MG63 (cell line): ENCODE measurements at regions not wholly inside any gene's neighbourhood (a gene's known extent, or its start where the extent isn't known, plus 50 kb on each side); places are given as distances from the start of the nearest gene placed in this dataset.
A peak's percentile ranks its signal among the peaks of the same experiment; 100 is the strongest.

ENCODE experiments used
- DNase-seq: peaks from one replicate; pipeline ENCODE4 v3.0.0-alpha.2; 2020
- H3K27me3 ChIP-seq: fragments of 250-450 bp; sonication (Bioruptor Pico); 2 replicates; pipeline ENCODE4 v1.5.1; 2020; ENCODE audit warnings: mild to moderate bottlenecking, moderate library complexity
- H3K36me3 ChIP-seq: fragments of 250-450 bp; sonication (Bioruptor Pico); 2 replicates; pipeline ENCODE4 v1.5.1; 2020; ENCODE audit warnings: mild to moderate bottlenecking, moderate library complexity
- H3K4me3 ChIP-seq: fragments of 250-450 bp; sonication (Bioruptor Pico); 2 replicates; pipeline ENCODE4 v1.5.1; 2020; ENCODE audit warnings: mild to moderate bottlenecking, moderate library complexity
- H3K9me3 ChIP-seq: fragments of 250-450 bp; sonication (Bioruptor Pico); 2 replicates; pipeline ENCODE4 v1.5.1; 2020; ENCODE audit warnings: mild to moderate bottlenecking, moderate library complexity

DNA sequence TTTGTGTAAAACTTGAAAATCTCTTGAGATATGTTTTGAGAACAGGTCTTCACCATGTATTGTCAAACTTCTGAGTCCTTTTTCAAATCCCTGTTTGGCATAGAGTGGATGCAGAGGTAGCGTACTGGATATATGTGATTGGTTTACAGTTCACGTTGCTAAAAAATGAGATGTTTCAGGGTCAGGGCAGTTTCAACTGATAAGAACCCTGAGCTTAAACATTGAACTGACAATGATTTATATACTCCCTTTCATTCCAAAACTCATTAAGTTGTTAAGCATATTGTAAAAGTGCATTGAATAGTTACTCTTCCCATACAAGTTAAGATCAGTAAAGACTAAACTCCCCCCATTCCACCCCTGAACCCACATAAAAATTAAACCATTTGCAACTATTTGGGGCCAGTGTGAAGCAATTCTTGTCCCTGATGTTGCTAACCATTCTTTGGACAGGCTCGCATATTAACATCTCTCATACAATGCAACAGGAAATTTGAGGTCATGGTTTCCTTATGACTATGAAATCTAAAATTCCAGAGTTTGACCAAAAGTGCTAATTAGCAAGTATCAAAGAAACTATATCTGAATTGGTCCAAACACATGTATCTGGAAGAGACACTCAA lies 470.9 kb upstream of the ACVR2A start:
- no peak for DNase-seq
- Histone ChIP-seq H3K27me3 (no peaks in the 10 kb centered on the region), H3K9me3 (peaks cover 8% of the 10 kb centered on the region), H3K36me3 (no peaks in the 10 kb centered on the region), H3K4me3 (no peak overlapping the region)

DNA sequence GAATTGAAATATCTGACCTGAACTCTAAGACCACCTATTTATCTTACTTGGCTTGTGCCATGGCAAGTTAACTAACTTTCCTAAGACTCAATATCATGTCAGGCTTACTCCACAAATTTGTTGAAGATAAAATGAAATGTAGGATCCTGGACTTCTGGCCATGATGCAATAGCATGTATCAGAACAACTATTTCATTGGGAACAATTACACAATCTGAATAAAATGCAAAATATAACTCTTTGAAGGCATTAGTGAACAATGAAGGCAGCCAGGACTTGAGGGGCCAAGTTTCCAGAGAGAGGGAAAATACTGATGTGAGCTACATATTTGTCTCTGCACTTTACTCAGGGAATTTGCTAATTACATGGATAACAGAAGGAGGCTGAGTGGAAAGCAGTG lies 476.5 kb upstream of the ACVR2A start:
- H3K27me3 ChIP-seq = no peaks in the 10 kb centered on the region
- H3K4me3 ChIP-seq = no peak overlapping the region
- H3K36me3 ChIP-seq = no peaks in the 10 kb centered on the region
- H3K9me3 ChIP-seq = no peaks in the 10 kb centered on the region
- DNase-seq = no peak

DNA sequence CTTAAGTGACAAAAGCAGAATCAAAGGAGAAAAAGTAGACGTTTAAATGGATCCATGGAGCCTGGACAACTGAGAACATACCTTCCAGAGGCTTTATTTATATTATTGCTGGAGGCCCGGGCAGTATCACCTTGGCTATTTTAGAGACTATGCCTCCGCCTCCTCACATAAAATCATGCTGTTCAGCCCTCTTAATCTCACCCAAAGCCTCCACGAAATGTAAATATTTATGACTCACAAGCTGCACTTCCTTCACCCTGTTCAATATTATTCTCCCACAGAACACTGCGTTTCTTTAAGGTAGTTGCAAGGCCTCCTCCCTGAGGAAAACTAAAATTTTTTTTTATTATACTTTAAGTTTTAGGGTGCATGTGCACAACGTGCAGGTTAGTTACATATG lies 478.6 kb upstream of the ACVR2A start:
- Histone ChIP-seq H3K9me3 (no peaks in the 10 kb centered on the region), H3K36me3 (no peaks in the 10 kb centered on the region), H3K4me3 (no peak overlapping the region), H3K27me3 (no peaks in the 10 kb centered on the region)
- no peak for DNase-seq

DNA sequence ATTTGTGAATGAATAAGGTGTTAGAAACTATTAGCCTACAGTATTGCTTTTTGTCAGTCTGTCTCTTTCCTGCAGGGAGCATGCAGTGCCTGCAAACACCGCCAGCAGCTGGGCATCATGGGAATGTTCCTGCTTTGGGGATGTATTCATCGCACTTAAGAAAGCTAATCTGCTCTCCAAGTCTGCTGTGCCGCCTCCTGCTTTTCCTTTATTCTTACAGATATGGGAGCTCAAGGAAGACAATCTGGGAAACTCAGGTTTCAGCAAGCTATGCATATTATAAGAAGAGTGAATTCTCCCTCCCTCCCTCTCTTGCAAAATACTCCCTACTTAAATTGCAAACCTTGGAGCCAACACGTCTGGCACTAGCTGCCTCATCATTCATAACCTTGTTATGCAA lies 479.2 kb upstream of the ACVR2A start:
- Histone ChIP-seq H3K9me3 (no peaks in the 10 kb centered on the region), H3K36me3 (no peaks in the 10 kb centered on the region), H3K27me3 (no peaks in the 10 kb centered on the region), H3K4me3 (no peak overlapping the region)
- DNase-seq = no peak

DNA sequence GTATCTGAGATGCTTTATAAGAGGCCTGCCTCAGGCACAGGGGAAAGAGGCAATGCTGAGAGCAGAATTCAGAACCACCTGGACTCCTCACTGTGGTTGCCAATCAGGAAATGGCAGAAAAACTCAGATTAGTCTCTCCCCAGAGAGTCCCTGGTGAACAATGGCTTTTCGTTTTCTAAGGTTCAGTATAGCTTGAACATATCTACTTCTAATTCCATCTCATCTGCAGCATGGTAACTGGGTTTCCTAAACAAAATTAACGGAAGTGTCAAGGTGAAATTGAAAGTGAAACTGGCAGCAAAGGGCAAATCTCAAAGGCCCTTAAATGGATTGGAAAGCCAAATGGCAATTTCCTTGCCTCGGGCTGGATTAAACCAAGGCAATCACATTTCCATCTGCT lies 480.2 kb upstream of the ACVR2A start:
- H3K4me3 ChIP-seq = no peak overlapping the region
- DNase-seq = no peak
- H3K9me3 ChIP-seq = no peaks in the 10 kb centered on the region
- no peaks in the 10 kb centered on the region for H3K36me3 ChIP-seq
- H3K27me3 ChIP-seq = no peaks in the 10 kb centered on the region

DNA sequence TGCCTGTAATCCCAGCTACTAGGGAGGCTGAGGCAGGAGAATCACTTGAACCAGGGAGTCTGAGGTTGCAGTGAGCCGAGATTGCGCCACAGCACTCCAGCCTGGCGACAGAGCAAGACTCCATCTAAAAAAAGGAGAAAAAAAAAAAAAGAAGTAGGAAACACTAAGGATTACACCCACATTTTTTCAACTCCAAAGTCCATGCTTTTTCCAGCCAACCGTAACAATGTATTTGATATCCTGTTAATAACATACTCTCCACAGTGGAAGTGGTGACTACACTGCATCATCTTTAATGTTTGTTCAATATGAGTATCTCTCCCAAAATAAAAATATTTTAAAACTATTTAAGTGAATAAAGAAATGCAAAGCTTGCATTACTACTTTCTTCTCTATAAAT lies 481.6 kb upstream of the ACVR2A start:
- Histone ChIP-seq H3K9me3 (no peaks in the 10 kb centered on the region), H3K36me3 (no peaks in the 10 kb centered on the region), H3K4me3 (no peak overlapping the region), H3K27me3 (no peaks in the 10 kb centered on the region)
- no peak for DNase-seq

DNA sequence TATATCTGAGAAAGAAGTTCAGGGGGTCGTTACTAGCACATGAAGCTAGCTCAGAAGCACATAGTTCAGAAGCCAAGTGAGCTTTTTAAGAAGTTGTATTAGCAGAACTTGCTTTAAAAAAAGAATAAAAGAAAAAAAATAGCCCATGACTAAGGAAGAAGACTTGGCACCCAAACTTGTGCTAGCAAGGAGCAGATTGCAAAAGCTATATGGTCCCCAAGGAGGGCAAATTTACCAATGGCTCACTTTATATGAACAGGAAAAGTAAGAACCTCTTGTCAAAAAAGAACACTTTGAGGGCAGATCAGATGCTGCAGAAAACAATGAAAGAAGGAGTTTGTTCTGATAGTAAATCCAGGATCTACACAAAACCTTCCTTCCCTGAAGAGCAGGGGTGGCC lies 486.5 kb upstream of the ACVR2A start:
- Histone ChIP-seq H3K4me3 (no peak overlapping the region), H3K9me3 (no peaks in the 10 kb centered on the region), H3K27me3 (no peaks in the 10 kb centered on the region), H3K36me3 (no peaks in the 10 kb centered on the region)
- DNase-seq = no peak

DNA sequence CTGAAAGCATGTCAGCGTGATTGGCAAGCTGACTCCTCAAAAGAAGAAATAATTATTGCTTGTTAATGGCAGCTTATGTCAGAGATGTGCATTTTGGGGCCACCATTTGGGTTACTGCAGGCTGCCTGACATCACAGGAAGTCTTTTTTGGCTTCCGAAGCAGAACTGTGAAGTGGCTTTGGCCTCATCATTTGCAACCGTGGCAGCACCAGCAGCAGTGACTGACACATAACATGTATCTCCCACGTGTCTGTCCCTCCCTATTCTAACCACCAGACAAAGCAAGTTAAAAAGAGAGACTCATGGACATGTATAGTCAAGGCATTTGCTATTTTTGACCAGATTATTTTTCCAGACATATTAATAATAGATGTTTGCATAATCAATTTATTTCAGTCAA lies 488.7 kb upstream of the ACVR2A start:
- H3K4me3 ChIP-seq = no peak overlapping the region
- no peaks in the 10 kb centered on the region for H3K27me3 ChIP-seq
- DNase-seq = no peak
- no peaks in the 10 kb centered on the region for H3K9me3 ChIP-seq
- H3K36me3 ChIP-seq = no peaks in the 10 kb centered on the region

DNA sequence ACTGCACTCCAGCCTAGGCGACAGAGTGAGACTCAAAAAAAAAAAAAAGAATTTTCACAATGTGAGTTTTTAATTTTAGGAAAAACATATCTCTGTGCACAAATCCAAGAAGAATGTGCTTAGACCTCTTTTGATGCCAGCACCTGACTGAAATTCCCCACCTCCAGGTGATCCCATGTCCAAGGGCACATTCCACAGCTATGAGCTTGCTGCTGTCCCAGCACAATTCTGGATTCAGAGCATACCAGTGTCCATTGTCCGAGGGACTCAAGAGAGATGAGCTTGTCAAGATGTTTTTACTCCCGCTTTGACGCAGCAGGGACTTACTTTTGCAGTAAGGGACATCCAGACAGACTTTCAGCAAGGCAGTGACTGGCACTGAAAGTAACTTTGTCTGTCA lies 489.1 kb upstream of the ACVR2A start:
- no peak overlapping the region for H3K4me3 ChIP-seq
- DNase-seq = no peak
- H3K27me3 ChIP-seq = no peaks in the 10 kb centered on the region
- no peaks in the 10 kb centered on the region for H3K9me3 ChIP-seq
- no peaks in the 10 kb centered on the region for H3K36me3 ChIP-seq

DNA sequence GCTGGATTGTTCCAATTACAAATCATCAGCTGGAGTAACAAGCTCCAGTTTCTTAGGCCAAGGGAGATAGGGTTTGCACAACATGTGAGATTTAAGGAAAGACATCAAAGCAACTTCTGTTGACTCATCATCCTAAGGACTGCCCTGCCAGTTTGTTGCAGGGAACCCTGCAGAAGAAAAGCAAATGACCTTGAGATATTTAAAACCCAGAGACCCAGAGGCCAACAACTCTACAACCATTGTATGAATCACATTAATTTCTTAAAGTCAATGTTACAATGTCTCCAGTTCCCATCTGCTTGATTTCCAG lies 491.8 kb upstream of the ACVR2A start:
- no peaks in the 10 kb centered on the region for H3K9me3 ChIP-seq
- no peaks in the 10 kb centered on the region for H3K36me3 ChIP-seq
- no peak overlapping the region for H3K4me3 ChIP-seq
- no peaks in the 10 kb centered on the region for H3K27me3 ChIP-seq
- DNase-seq = no peak

DNA sequence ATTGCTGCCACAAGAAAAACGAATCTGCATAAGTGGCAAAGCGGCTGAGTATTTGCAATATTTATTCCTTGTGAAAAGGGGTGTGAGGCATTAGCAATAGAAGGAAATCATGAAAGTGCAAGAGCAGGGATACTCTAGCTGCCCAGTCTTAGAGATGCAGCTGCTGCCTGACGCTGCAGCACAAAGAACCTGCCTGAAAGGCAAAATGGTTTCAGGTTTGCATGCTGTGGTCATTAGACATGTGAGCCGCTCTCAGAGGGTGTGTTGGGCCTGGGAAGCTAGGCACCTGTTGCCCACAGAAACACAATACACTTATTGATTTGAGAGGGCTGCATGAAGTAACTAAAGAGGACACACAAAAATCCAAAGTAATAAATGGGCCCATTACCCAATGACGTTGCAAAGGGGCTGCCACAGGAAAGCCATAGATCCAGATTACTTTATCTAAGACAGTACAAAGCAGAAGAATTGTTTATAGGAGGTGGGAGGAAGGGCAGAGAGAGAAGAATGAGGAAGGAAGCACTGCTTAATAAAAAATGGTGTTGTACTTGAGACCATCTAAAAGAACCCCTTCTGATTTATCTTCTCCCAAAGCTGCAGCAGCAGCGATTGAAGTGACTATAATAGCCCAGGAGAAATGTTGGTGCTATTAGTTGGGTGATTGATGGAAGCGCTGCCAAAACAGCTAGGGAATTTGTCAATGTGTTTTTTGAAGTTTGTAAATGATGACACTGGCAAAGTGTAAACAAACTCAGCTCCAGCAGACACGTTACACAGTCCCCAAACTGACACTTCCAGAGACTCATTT lies 492.4 kb upstream of the ACVR2A start:
- no peak for DNase-seq
- no peaks in the 10 kb centered on the region for H3K9me3 ChIP-seq
- H3K4me3 ChIP-seq = no peak overlapping the region
- no peaks in the 10 kb centered on the region for H3K36me3 ChIP-seq
- H3K27me3 ChIP-seq = no peaks in the 10 kb centered on the region

DNA sequence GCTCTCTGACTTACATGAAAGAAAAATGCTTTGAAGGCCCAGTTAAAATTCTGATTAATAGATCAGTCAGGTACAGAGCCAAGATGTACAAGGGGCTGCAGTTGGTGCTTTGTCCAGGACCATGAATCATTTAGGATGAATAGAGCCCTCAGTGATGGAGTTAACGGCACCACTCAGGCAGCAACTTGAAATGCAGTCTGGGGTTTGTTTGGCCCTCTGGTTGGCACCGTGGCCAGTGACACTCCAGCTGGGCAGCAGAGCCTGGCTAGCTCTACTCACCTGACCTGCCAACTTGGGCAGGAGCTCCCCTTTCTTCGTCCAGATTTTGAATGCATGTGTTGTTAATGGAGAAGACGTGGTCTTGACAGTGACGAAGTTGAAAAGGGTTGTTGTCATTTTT lies 493.0 kb upstream of the ACVR2A start:
- H3K36me3 ChIP-seq = no peaks in the 10 kb centered on the region

DNA sequence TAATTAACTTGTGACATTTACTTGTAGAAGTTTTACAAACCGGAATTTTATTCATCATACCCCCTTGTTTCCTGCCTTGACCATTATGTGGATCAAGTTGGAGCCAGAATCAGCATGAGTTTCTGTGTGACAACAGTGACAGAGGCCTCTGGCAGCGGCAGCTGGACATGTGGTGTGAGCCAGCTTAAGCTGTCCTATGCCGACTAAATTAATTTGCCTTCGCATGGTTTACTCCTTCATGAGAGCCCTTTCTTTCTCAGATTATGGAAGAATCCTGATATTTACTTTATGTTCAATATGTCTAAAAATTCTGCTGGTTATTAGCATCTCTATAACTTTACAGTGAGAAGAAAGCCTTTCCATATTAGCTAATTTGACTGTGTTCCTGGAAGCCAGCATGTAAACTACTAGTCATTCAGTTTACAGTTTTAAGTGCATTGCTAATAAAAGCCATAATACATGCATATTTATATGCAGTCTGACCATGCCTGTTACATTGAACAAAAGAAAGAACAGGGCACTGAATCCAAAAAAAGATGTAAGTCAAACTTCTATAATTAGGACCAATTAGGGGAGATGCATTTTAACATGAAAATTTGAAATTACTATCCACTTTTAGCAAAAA lies 495.8 kb upstream of the ACVR2A start:
- no peak for DNase-seq
- H3K4me3 ChIP-seq = no peak overlapping the region
- no peaks in the 10 kb centered on the region for H3K27me3 ChIP-seq
- H3K9me3 ChIP-seq = peaks cover 7% of the 10 kb centered on the region; the same call in 1 of the 2 replicates
- H3K36me3 ChIP-seq = no peaks in the 10 kb centered on the region

More for the DNA sequence above, 493.0 kb upstream of the ACVR2A start:
- H3K4me3 ChIP-seq = no peak overlapping the region
- no peaks in the 10 kb centered on the region for H3K9me3 ChIP-seq
- DNase-seq = no peak
- no peaks in the 10 kb centered on the region for H3K27me3 ChIP-seq

DNA sequence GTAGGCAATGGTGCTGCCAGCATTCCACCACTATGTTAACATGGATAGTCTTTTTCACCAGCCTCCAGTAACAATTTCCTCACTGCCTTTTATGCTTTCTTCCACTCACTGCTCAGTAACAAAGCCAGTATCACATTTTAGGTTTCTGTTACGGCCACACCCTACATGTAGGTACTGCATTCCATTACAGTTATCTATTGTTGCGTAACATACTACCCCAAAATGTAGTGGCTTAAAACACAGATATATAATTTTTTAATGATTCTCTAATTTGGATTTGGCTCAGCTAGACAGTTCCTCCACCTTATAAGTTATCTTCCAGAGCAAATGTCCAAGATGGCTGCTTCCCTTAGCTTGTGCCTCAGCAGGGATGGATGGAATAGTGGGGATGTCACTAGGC lies 498.7 kb upstream of the ACVR2A start:
- Histone ChIP-seq H3K36me3 (no peaks in the 10 kb centered on the region), H3K27me3 (no peaks in the 10 kb centered on the region), H3K9me3 (peaks cover 7% of the 10 kb centered on the region; the same call in 1 of the 2 replicates), H3K4me3 (no peak overlapping the region)
- no peak for DNase-seq

DNA sequence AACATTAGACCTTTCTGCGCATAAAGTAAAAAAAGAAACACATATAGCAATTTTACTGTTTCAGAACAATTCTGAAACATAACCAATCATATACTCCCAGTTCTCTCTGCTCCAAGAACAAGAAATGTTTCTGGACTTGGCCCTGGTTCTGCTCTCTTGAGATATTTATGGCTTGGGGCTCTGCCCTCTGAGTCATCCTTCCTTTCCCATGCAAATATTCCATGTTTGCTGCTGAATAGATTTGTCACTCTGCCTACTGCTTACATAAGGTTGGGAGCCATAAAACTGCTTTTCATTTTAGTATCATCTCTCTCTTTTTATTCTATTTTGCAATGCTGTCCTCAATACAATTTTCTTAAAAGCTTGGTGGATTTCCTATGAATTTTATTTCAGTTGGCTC lies 499.6 kb upstream of the ACVR2A start:
- no peaks in the 10 kb centered on the region for H3K27me3 ChIP-seq
- H3K9me3 ChIP-seq = peaks cover 7% of the 10 kb centered on the region; the same call in 1 of the 2 replicates
- no peak overlapping the region for H3K4me3 ChIP-seq
- peak; percentile 44 for DNase-seq
- H3K36me3 ChIP-seq = no peaks in the 10 kb centered on the region

DNA sequence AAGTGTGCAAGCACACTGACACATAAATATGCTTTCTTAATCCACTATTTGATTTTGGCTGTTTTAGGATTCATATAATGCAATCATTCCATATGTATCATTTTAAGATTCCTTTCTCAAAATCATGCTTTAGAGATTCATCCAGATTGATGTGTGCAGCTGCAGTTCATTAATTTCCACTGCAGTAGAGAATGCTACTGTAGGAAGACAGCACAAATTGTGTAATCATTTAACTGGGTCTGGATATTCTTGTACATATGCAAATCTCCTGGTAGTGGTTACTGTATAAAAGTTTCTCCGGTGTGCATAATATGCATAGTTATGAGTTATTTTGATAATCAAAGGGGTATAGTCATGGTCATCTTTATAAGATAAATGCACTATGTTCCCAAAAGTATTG lies 502.5 kb upstream of the ACVR2A start:
- H3K27me3 ChIP-seq = no peaks in the 10 kb centered on the region
- H3K9me3 ChIP-seq = peaks cover 7% of the 10 kb centered on the region; the same call in 1 of the 2 replicates
- DNase-seq = no peak
- no peak overlapping the region for H3K4me3 ChIP-seq
- no peaks in the 10 kb centered on the region for H3K36me3 ChIP-seq

DNA sequence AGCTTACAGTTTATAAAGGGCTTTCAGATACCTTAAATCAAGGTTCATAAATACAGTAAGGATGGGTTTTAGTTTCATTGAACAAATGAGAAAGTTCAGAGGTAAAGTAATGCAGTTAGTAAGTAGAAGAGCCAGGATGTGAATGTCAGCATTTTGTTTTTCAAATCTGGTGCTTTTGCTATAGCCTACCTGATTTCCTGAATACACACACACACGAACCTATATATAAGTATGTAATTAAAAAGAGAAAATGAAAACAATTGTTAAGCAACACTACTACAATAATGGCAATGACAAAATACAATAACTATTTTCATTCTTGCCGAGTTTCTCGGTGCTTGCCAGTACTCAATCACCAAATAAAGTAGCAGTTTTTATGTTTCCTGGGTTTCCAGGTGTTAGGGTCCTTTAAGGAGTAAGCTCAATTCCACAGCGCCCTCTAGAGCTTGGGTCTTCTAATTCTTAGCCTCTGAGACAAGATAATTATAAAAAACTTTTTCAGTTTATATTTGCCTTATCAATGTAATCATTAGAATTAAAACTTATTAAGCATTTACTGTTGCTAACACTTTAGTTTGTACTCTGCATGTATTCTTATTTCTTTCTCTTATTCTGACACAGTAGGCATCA lies 512.9 kb upstream of the ACVR2A start:
- no peak overlapping the region for H3K4me3 ChIP-seq
- no peaks in the 10 kb centered on the region for H3K27me3 ChIP-seq
- peak; percentile 6 for DNase-seq
- no peaks in the 10 kb centered on the region for H3K9me3 ChIP-seq
- no peaks in the 10 kb centered on the region for H3K36me3 ChIP-seq
